ENCODE measurements at regions not wholly inside any gene's neighbourhood (a gene's known extent, or its start where the extent isn't known, plus 50 kb on each side); places are given as distances from the start of the nearest gene placed in this dataset.

DNA sequence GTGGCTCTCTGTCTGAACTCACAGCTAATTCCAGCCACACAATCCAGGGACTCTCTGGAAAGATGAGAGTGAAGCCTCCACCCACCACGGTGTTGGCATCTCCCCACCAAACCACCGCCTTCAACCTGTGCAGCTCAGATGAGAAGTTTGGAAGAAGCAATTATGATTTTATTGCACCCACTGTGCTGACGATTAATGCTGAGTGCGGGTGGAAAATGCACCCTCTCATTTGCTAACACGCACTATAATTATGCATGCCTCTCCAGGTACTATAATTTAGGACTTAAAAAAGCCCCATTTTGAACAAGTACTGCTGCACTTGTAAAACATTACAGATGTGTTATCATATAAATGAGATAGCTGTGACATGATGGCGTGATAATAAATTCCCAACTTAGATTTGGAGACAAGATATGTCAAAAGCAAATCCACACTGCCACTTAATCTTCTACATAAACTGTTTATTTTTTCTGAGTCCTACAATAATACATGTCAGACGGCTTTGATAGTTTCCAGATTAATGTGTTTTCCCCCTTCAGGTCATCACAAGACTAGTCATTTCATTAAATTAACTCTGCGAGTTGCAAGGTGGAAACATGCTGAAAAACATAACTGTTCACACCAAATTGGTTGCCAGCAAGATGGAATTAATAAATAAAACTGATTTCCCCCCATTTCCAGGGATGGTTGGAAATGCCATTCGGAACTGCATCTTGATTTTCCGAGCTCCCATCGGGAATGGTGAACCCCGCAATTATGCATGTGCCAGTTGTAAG lies 466.5 kb upstream of the MAF start:
- no peak for DNase-seq

DNA sequence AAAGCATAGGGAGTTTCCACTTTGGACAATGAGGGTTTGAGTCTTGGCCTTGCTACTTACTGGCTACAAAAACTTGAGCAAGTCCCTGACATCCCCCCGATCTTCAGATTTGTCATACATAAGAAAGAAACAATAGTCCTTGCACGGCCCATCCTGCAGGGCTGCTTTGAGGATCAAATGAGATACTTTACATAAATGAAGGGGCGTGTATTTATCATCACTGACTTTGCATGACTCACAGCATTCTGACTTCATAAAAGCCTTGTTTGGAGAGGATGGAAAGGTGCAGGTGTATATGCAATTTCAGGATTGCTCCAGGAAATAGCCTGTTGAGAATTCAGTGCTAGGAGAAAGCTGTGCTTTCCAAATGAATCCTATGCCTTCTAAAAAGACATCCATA lies 465.0 kb upstream of the MAF start:
- no peak for DNase-seq

DNA sequence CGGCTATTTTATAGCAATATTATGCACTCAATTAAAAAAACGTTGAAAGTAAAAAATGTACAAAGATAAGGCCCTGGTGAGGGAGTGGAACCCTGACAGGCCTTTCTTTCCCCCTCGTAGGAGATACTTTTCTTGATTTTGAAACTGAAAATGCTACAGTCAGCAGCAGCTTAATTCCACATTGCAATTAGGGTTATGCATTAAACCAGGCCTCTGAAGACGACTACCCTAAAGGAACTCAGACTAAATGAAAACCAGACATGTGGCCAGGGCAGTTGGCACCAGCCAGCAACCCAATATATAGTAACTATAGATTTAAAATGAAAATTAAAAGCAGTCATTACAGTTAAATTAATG lies 463.2 kb upstream of the MAF start:
- DNase-seq, result no peak

DNA sequence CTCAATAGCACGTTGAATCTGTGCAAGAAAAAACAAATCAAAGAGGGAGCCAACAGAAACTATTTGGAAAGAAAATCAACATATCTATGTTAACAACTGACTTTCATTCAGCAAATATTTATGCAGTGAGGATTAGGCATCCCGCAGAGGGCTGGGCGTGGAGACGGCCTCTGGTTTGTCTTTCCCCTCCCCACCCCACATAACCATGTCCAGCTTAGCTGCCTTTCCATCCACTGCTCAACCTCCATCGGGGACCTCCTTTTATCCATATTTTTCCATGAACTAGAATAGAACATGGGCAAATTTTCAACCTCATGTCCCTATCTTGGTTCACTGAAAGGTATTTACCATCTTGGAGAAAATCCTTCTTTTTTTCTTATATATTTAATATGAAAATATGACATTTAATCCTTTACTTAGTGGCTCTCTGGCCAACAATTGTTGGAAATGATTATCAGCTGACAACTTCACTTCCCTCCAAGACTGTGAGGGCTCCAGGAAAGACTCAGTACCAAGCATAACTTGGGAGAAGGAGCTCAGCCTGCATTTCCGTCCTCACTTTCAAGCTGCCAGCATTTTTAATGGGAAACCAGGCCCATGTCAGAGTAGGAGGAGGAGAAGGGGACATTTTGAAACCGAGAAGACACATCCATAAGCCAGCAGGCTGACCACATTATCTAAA lies 462.6 kb upstream of the MAF start:
- no peak for DNase-seq

DNA sequence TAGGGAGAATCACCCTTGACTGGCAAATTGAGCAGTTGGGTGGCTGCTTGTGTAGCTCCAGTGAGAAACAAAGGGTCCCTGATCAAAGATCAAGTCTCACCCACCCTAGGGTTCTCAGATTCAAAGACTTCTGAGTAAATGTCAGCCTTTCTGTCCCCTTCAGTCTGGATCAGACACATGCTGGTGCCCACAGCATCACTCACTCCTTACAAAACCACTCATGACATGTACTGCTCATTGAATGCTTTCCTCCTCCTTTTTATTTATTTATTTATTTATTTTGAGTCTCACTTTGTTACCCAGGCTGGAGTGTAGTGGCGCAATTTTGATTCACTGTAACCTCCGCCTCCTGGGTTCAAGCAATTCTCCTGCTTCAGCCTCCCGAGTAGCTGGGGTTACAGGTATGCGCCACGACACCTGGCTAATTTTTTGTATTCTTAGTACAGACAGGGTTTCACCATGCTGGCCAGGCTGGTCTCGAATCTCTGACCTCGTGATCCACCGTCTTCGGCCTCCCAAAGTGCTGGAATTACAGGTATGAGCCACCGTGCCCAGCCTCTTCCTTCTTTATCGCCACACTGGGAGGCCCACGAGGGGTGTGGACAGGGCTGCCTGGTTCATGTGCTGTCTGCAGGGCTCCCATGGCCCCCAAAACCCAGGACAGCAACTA lies 462.0 kb upstream of the MAF start:
- no peak for DNase-seq

DNA sequence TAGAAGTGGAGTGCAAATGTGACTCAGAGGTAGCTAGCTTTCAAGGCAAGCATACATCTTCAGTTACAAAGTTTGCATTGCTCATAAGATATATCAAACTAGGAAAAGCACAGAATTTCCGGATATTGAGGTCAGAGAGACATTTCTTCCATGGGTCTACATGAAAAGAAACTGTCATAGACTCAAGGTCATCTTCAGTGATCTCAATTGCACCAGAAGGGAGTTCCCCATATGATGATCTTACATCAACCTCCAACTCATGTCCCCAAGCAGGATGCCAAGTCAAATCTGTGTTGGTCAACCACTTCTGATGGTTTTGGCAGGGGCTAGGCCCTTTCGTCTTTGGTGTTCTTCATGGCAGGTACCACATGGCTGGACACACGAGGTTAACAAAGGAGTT lies 459.9 kb upstream of the MAF start:
- no peak for DNase-seq

DNA sequence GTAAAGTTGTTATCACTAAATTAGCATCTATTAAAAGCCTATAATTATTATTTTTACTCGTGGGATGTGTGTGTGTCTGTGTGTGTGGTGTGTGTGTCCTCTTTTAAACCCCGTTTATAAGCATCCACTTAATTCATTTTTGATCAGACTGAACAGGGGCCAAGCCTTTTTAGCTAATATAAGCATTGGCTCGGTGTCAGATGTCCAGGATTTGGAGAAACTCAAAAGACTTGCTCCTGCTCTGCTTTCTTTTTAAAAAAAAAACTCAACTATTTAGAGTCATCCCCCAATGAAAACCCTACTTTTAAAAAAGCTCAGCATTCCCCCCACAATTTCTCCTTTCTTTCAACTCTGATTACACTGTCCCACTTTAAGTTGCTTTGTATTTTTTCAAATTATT lies 459.3 kb upstream of the MAF start:
- DNase-seq, result no peak

DNA sequence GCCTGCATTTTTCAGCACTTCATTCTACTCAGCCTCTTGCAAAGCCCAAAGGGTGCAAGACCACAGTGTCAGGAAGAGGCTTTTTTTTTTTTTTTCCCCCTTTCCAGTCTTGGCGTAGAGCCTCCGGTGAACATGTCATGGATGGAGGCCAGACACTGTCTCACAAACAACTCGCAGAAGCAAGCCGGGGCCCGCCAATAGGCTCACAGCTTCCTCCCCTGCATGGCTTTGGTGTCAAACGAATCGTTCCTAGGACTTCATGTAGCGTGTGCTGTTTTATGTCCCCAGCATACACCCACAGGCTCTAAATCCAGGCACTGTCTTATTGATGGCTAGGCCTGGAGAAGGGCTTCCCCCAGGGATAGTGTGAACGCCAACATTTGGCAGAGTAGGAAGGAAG lies 457.7 kb upstream of the MAF start:
- no peak for DNase-seq

DNA sequence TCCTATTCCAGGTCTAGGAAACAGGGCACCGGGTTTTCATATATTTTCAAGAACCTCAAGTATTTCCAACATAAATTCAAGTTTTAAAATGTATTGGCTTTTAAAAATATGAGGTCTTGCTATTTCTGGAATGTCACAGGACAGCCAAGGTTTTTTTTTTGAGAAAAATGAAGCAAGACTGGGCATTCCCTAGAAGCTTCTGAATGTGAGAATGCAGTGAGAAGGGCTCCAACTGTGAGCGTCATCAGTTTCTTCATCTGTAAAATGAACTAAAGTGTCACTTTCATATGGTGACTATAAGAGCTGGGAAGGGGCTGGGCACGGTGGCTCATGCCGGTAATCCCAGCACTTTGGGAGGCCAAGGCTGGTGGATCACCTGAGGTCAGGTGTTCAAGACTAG lies 455.8 kb upstream of the MAF start:
- no peak for DNase-seq

DNA sequence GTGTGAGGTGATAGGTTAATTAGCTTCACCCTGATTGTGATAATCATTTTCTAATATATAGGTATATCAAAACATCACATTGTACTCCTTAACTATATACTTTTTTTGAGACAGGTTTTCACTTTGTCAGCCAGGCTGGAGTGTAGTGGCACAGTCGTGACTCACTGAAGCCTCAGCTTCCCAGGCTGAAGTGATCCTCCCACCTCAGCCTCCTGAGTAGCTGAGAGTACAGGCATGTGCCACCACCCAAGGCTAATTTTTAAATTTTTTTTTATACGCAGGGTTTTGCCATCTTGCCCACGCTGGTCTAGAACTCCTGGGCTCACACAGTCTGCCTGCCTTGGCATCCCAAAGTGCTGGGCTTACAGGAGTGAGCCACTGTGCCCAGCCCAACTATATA lies 455.3 kb upstream of the MAF start:
- DNase-seq, result no peak

DNA sequence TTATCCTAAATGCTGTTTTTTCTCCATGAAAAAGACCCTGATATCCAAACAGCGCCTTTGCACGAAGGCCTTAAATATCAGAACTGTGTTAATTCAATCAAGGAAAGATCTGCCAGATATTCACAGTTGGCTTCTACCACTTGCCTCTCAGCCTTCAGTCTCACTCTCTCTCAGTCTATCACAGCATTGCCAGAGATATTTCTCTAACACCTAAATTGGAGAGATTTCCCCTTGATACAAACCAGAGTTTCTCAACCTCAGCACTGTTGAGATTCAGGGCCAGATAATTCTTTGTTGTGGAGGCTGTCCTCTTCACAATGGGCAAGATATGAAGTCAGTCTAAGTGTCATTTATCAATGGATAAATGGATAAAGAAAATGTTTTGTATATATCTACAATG lies 454.1 kb upstream of the MAF start:
- no peak for DNase-seq

DNA sequence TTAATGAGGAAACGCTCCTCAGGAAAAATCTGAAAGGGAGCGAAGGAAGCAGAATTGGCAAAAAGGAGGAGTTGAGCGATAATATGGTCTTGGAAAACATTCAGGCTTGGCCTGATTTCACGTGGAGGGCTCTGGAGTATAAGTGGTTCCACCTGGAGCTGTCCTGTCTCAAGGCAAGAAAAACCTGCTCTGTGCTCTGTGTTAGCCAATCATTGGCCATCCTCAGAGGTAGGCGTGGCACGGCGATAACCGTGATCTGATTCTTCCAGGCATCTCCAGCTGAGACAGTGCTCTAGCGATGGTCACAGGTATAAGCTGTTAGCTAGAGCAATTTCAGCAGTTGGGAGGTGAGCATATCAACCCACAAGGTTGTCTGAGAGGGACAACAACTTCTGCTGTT lies 450.5 kb upstream of the MAF start:
- no peak for DNase-seq

DNA sequence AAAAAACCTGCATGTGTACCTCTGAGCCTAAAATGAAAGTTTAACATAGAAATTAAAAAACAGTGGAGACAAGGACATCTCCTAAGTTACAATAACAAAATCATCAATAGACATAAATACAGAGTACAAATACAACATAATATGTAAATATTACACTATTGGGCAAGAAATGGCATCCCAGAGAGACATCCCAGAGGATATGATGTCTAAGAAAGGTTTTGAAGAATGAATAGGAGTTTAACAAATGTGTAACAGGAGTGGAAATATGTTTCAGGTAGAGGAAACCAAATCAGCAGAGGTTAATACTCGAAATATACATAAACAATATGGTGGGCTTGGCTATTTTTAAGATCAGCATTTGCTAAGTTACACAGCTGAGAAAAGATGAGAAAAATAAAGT lies 447.7 kb upstream of the MAF start:
- DNase-seq, result no peak

DNA sequence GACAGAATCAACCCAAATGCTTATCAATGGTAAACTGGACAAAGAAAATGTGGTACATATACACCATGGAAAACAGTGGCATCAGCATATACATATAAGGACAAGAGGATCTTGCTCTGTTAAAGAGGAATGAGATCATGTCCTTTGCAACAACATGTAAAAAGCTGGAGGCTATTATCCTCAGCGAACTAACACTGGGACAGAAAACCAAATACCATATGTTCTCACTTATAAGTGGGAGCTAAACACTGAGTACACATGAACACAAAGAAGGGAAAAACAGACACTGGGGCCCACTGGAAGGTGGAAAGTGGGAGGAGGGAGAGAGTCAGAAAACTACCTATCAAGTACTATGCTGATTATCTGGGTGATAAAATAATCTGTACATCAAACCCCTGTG lies 447.3 kb upstream of the MAF start:
- DNase-seq, result no peak

DNA sequence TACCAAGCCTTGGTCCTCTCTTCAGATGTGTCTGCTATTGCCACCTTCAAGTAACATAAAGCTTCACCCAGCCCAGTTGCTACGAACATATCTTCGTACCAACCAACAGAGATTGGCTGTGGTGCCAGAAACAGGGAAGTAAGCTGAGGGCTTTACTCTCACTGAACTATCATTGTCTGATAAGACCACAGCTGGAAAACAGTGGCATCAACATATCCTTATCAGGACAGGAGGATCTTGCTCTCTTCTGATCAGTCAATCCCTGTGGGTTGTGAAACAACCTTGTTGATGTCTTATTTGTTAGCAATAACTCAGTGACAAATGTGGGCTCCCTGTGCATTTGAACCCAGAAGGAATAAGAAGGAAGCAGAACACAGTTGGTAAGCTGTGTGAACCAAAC lies 446.3 kb upstream of the MAF start:
- no peak for DNase-seq

DNA sequence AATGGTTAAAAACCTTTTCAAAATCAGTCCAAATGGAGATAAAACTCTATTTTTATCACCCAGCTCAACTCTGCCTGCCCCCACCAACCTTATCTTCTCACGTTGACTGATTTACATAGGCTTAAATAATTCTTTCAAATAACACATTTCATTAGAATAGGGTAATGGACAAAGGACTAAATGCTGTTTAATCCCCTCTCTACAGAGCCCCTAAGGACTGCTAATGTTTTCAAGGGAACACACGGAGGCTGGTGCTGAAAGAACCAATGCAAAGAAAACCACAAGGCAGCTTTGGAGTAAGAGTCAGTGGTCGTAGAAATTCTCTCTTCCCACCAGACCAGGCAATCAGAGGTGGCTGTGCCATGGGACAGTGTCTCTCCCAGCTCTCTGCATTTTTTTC lies 445.7 kb upstream of the MAF start:
- DNase-seq, result no peak

DNA sequence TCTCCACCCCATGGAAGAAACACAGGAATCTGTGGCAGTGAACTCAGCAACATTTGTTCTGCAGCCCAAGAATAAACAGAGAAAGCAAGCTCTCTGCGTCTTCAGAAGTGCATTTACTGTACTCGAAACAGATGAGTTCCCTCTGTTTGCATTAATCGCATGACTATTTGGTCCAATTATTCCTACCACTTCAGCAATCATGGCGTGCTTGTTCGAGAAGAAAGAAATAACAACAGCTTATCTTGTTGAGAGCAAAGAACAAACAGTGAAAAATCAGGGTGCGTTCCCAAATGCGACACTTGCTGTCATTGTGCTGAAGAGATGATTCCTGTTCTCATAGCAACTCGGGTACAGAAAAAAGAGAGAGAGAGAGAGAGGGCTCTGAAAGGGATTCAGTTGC lies 445.3 kb upstream of the MAF start:
- DNase-seq, result no peak

DNA sequence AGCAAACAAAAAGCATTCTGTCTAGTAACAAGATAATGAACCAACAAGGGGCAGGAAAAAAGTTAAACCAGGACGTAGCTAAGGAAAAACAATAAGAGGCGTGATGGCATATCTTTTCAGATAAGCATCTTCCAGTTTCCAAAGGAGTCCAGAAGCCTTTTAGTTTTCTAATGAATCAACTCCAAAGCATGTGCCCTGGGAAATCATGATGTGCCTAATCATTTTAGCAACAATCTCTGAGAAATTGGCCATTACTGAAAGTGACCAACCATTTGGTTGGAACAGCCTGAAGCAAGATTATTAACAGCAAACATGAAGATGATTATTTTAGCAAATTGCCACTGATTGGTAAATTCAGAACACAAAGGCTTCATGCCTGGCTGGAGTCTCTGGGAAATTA lies 440.9 kb upstream of the MAF start:
- no peak for DNase-seq

DNA sequence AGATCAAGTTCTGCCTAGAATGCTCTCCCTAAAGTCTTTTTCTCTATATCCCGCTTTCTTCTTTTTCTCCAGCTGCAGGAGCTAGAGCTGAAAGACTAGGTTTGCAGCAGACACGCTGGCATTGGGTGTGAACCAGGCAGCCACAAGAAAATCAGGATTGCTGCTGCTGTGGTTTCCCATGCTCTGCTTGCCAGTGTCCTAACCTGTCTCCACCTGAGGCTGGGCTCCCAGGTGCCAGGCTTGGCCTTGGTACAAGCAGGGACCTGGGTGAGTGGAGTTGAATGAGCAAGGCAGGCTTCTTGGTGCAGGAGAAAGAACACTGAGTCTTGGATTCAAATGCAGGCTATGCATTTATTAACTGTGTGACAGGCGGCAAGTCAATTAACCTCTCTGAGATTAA lies 440.3 kb upstream of the MAF start:
- no peak for DNase-seq

DNA sequence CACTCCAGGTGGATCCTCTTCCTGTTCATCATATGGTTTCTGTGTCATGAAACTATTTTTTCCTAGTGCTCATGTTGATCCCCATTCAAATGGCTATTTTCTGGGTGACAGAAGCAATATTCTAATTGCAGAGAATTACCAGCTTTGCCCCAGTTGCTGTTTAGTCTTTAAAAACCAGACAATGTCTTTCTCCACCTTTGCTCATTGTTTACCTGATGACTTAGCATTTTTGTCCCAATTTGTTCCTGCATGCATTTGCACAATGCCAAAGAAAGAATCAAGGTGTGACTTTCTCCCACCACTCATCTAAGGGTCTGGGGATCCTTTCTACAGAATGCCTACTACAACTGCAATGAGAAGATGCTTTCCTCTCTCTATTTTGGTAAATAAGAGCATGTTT lies 439.9 kb upstream of the MAF start:
- no peak for DNase-seq

DNA sequence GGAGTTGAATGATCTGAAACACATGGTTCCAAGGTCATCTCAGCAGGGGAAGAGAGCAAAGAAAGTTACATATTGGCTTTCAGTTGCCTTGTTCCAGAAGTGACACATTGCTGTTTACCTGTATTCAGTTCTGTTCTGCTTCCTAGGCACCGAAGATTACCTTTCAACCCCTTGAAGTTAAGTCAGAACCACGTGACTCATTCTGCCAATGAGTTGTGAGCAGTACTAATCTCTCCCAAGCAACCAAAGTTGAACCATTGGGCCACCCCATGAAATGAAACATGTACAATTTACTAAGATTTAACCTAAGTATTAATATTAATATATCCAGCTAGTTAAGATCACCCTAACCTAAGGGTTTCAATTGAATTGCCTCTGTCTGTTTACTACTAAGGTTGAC lies 439.2 kb upstream of the MAF start:
- no peak for DNase-seq

DNA sequence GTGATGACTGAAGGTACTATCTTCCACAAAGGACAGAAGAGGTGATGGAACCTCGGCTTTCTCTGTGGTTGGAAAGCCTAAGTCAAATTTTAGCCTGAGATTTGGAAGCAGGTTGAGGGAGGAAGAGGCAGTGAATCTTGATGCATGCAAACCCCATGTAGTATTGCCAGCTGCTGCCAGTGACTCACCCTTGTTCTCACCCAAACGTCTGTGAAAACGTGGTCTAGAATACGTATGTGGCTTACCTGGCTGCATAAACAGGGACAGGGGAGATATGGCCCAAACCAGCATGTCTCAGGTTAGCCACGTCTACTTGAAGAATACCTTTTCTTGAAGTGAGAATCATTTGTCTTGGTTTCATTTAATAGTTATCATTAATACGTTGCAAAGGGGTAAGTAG lies 438.0 kb upstream of the MAF start:
- DNase-seq, result no peak

DNA sequence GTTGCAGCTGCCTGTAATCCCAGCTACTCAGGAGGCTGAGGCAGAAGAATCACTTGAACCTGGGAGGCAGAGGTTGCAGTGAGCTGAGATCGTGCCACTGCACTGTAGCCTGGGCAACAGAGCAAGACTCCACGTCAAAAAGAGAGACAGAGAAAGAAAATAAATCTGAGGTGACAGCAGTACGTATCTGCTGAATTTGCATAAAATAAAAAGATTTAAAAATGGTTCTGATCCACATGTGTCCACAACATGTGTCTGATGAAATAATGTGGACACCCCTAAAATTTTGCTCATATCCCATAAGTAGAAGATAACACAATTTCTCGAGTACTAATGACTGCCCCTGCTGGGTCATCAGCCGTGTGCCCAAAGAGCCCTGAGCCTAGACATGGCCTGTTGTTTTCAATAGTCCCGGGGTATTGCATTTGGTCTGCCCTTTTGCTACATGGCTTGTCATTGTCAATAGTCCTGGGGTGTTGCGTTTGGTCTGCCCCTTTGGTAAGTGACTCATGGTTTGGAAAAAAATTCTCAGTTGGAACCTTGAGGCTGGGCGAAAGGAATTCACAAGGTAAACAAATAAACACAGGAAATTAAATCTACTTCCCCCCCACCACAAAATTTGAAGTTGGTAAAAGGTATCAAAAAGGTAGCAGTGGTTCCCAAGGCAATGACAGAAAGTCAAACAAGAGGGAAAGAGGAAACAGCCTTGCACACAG lies 434.6 kb upstream of the MAF start:
- DNase-seq, result no peak

DNA sequence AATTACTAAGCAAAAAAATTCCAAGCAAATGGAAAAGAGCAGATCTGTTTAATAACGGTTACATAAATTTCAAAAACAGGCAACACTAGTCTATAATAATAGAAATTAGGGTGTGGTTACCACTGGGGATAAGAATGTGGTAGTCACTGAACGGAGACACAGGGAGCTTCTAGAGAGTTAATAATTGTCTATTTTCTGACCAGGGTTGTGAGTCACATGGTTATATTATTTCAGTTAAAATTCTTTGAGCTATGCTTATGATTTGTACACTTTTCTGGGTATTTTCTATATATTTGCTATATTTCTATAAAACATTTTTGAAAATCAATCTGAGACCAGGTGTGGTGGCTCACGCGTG lies 433.9 kb upstream of the MAF start:
- no peak for DNase-seq

All from effector CD4-positive, alpha-beta T cell (primary cell).